Uterus (tissue), 2 donors: ENCODE measurements at regions not wholly inside any gene's neighbourhood (a gene's known extent, or its start where the extent isn't known, plus 50 kb on each side); places are given as distances from the start of the nearest gene placed in this dataset.
"Not testable (repeated sequence)": the region's sequence is repeated elsewhere in the genome, so short reads cannot be mapped to it uniquely, and the experiment has no call there.

Source experiments
- CTCF ChIP-seq, 4 experiments: fragments of 200-600 bp in 2 of 4; fragments of 450-650 bp in 2 of 4; sonication (generic) in 2 of 4; IDR thresholded peaks; one replicate each; pipeline ENCODE4 v1.5.1; 2016 to 2019; ENCODE audit warnings: antibody characterized with exemption in 4 of 4, mild to moderate bottlenecking in 2 of 4, moderate library complexity in 1 of 4
- POLR2A ChIP-seq, 2 donors: fragments of 450-650 bp; IDR thresholded peaks; one replicate each; pipeline ENCODE4 v1.6.1; 2016; ENCODE audit warnings: antibody characterized with exemption in 2 of 2, mild to moderate bottlenecking in 1 of 2, moderate library complexity in 1 of 2

- TF ChIP-seq CTCF, POLR2A (IDR thresholded peaks at IDR 0.05): not testable (repeated sequence)
Measured at GRCh38 chr3:30479737-30480136, 126.7 kb upstream of the TGFBR2 start.
